ENCODE measurements at regions not wholly inside any gene's neighbourhood (a gene's known extent, or its start where the extent isn't known, plus 50 kb on each side); places are given as distances from the start of the nearest gene placed in this dataset.

- no peak for TF ChIP-seq CTCF (conservative IDR thresholded peaks at IDR 0.05)
- no peak overlapping the region for H3K27ac ChIP-seq
Observed at GRCh38 chr5:167248257-167248656, 1043.2 kb upstream of the WWC1 start.

GRCh38 chr5:167250996-167251395, 1040.4 kb upstream of the WWC1 start:
- TF ChIP-seq CTCF (conservative IDR thresholded peaks at IDR 0.05): no peak
- no peak overlapping the region for H3K27ac ChIP-seq

GRCh38 chr5:167254132-167254531, 1037.3 kb upstream of the WWC1 start:
- TF ChIP-seq CTCF (conservative IDR thresholded peaks at IDR 0.05): no peak
- no peak overlapping the region for H3K27ac ChIP-seq

GRCh38 chr5:167255926-167256325, 1035.5 kb upstream of the WWC1 start:
- no peak for TF ChIP-seq CTCF (conservative IDR thresholded peaks at IDR 0.05)
- H3K27ac ChIP-seq: no peak overlapping the region

- TF ChIP-seq CTCF (conservative IDR thresholded peaks at IDR 0.05): no peak
- H3K27ac ChIP-seq: no peak overlapping the region
Observed at GRCh38 chr5:167259806-167260205, 1031.6 kb upstream of the WWC1 start.

GRCh38 chr5:167261309-167262100, 1029.9 kb upstream of the WWC1 start:
- 0 out of 2 replicates have a peak, but pooled peaks have one; percentile 11 for TF ChIP-seq CTCF (conservative IDR thresholded peaks at IDR 0.05)

GRCh38 chr5:167263185-167263584, 1028.3 kb upstream of the WWC1 start:
- H3K27ac ChIP-seq: no peak overlapping the region
- no peak for TF ChIP-seq CTCF (conservative IDR thresholded peaks at IDR 0.05)

More at GRCh38 chr5:167261309-167262100, 1029.9 kb upstream of the WWC1 start:
- no peak overlapping the region for H3K27ac ChIP-seq
